T47D (cell line): ENCODE measurements at regions not wholly inside any gene's neighbourhood (a gene's known extent, or its start where the extent isn't known, plus 50 kb on each side); places are given as distances from the start of the nearest gene placed in this dataset.

ENCODE experiments used
- DNase-seq, 2 experiments: peaks; one replicate each; pipeline versions ENCODE4 v3.0.0 to v3.0.0-alpha.2; 2011 to 2012; ENCODE audit warnings: low read depth in 1 of 2, low spot score in 1 of 2
- JUND ChIP-seq: IDR thresholded peaks from 2 replicates; pipeline ENCODE4 v1.6.1; 2012; ENCODE audit warnings: low read depth
- in situ Hi-C: cut with HindIII; loops from 2 replicates; pipeline ENCODE4 v1.10.0; 2016; ENCODE audit warnings: low sequenced_read_pairs, low pct_unique_long_range_greater_than_20kb

DNA sequence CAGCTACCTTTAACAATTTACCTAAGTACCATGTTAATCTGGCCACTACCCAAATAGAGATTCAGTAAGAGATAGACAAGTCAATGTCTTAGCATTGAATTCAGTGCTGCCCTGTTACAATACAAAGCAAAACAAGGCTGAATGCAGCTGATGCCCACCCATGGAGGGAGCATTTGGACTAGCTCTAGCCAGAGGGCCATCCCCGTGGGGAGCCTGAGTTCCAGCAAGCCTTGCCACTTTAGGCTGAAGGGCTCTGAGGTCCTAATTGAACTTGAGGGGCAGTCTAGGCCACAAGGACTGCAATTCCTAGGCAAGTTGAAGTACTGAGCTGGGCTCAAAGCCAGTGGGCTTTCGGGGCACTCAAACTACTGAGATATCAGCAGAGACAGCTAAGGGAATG lies 265.9 kb downstream of the EFHB start:
- no peak for DNase-seq
- in situ Hi-C loops: no loop called here
- no peak for TF ChIP-seq JUND

GRCh38 chr3:19662486-19662885 lies 271.5 kb downstream of the EFHB start:
- no peak for TF ChIP-seq JUND
- no peak for DNase-seq
- in situ Hi-C loops: no loop called here

- in situ Hi-C loops: no loop called here
- no peak for DNase-seq
Measured at GRCh38 chr3:19652336-19652735, 281.7 kb downstream of the EFHB start.

DNA sequence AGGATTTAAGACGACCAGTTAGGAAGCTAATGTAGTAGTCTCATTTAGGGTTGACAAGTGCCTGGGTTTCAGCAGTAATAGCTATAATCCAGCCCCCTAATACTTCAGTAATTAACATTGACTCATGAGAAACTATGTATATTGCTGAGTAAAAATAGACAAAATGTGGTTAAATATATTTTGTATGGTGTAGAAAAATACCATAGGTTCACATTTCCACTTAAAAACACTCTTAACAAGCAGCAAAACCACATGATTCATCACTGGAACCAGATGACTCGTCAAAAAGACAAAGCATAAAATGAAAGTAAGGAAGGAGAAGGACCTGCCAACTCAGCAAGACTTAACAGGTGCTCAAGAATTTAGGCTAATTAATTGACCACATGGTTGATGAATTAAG lies 288.9 kb downstream of the EFHB start:
- no peak for DNase-seq
- in situ Hi-C loops: no loop called here

More at GRCh38 chr3:19652336-19652735, 281.7 kb downstream of the EFHB start:
- no peak for TF ChIP-seq JUND

DNA sequence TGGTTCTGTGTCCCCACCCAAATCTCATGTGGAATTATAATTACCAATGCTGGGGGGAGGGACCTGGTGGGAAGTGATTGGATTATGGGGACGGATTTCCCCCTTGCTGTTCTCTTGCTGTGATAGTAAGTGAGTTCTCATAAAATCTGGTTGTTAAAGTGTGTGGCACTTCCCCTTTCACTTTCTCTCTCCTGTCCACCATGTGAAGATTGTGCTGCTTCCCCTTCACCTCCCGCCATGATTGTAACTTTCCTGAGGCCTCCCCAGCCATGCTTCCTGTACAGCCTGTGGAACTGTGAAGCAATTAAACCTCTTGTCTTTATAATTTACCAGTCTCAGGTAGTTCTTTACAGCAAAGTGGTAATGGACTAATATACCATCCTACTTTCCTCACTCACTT lies 289.6 kb downstream of the EFHB start:
- DNase-seq: no peak
- in situ Hi-C loops: no loop called here
- TF ChIP-seq JUND: no peak

More for the DNA sequence above, 288.9 kb downstream of the EFHB start:
- TF ChIP-seq JUND: no peak

GRCh38 chr3:19641408-19641807 lies 292.6 kb downstream of the EFHB start:
- DNase-seq: no peak
- in situ Hi-C loops: no loop called here
- TF ChIP-seq JUND: no peak

GRCh38 chr3:19632099-19633074 lies 301.6 kb downstream of the EFHB start:
- no peak for TF ChIP-seq JUND
- DNase-seq: no peak
- in situ Hi-C loops: no loop called here

DNA sequence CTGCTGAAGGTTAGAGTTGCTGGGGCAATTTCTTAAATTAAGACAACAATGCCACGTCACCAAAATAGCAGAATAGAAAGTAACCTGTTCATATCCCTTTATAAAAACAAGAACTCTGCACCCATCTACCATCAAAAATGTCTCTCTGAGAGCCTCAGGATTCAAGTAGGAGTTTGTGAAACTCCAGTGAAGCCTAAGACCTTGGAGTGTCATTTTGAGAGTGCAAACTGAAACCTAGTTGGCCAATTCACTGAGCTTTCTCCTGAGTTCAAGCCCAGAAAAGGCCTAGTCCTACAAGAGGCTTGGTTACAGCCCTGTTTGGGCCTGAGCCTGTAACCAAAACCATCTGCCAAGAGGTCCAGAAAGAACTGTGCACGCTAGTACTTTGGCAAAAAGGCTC lies 335.1 kb downstream of the EFHB start:
- no peak for DNase-seq
- TF ChIP-seq JUND: no peak
- in situ Hi-C loops: no loop called here

DNA sequence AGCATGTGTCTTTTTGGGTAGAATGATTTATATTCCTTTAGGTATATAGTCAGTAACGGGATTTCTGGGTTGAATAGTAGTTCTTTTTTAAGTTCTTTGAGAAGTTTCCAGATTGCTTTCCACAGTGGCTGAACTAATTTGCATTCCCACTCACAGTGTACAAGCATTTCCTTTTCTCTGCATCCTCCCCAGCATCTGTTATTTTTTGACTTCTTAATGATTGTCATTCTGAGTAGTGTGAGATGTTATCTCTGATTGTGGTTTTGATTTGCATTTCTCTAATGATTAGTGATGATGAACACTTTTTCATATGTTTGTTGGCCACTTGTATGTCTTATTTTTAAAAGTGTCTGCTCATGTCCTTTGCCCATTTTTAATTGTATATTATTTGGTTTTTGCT lies 337.6 kb downstream of the EFHB start:
- no peak for DNase-seq
- no peak for TF ChIP-seq JUND
- in situ Hi-C loops: no loop called here

GRCh38 chr3:19595884-19596283 lies 338.1 kb downstream of the EFHB start:
- DNase-seq: no peak
- in situ Hi-C loops: no loop called here
- no peak for TF ChIP-seq JUND
